T-helper 22 cell (primary cell): ENCODE measurements at regions not wholly inside any gene's neighbourhood (a gene's known extent, or its start where the extent isn't known, plus 50 kb on each side); places are given as distances from the start of the nearest gene placed in this dataset.

ENCODE experiments used
- DNase-seq: peaks from one replicate; pipeline ENCODE4 v3.0.0-alpha.2; 2020; ENCODE audit warnings: low read depth

GRCh38 chr15:94177112-94177511, 54.2 kb upstream of the MCTP2 start:
- no peak for DNase-seq

- no peak for DNase-seq
These were observed 55.9 kb upstream of the MCTP2 start for GRCh38 chr15:94175420-94175819.

- DNase-seq, result no peak
These were observed 57.0 kb upstream of the MCTP2 start for GRCh38 chr15:94174399-94174802.

DNA sequence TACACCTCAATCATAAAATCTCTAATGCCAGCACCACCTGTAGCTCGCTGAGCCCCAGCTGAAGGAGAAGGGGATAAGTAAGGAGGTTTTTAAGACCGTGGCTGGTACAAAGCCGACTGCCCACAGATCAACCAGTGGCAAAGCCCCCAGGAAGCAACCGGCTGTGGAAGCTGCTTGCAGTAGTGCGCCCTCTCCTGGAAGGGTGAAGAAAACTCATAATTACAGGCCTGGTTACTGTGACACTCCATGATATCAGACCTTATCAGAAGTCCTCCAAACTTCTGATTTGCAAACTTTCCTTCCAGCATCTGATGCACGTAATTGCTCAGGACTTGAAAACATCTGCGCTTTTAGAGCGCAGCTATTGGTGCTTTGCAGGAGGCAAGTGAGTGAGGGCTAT, 63.1 kb upstream of the MCTP2 start:
- DNase-seq, result no peak

DNA sequence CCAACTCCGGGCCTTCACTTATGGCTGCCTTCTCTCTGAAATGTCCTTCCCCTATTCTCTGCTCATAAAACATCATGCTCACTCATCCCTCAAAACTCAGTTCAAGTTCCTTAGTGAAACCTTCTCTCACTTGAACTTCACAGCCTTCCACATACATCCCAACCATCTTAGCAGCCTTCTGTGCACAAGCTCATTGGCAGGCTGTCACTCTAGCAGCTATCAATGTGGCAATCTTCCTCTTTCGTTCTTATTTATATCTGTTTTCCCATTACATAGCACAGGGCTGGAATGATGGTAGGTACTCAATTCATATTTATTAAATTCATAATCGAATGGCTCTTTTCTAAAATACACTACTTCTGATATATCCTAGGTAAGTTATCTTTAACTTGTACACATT, 66.4 kb upstream of the MCTP2 start:
- DNase-seq, result no peak

DNA sequence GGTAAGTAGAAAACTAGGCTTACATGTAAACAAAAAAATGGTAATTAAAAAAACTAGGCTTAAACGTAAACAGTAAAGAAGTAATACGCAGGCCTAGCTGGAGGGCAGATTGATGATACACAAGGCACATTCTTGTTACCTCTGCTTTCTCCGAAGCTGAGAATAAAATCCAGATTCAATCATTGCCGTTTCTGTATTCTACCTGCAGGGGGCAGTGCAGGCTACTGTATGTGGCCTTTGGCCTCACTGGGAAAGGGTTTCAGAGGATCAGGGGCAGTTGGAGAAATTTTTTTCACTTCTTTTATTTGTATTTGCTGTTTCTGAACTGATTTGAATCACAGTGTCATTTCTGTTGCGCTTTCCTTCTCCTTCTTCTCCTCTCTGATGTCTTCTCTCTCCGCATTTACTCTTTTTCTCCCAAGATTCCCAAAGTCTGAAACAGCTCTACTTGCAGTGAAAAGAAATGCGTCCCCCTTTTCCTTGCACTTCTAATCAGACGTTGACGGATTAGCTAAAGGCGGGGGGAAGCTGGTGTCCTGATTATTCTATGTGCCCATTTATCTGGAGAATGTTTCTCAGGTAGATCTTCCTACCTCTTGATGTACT, 67.1 kb upstream of the MCTP2 start:
- no peak for DNase-seq

GRCh38 chr15:94162939-94163338, 68.4 kb upstream of the MCTP2 start:
- DNase-seq, result no peak

DNA sequence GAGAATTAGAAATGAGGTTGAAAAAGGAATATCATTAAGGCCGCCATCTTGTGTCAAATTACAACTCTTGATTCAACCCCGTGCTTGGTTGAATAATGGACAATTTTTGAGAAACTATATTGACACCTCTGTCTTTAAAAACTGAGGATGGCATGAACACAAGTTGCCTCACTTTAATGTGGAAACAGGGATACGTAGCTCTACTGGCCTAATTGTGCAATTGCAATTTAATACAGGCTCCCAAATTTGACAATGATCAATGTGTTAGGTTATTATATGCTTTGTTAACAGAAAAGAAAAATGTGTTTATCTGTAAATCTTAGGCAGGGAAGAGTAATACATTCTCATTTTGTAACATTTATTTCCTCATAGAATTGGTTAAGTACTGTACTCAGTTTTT, 77.1 kb upstream of the MCTP2 start:
- no peak for DNase-seq

- no peak for DNase-seq
These were observed 86.3 kb upstream of the MCTP2 start for GRCh38 chr15:94145046-94145445.

GRCh38 chr15:94141802-94142201, 89.6 kb upstream of the MCTP2 start:
- no peak for DNase-seq

DNA sequence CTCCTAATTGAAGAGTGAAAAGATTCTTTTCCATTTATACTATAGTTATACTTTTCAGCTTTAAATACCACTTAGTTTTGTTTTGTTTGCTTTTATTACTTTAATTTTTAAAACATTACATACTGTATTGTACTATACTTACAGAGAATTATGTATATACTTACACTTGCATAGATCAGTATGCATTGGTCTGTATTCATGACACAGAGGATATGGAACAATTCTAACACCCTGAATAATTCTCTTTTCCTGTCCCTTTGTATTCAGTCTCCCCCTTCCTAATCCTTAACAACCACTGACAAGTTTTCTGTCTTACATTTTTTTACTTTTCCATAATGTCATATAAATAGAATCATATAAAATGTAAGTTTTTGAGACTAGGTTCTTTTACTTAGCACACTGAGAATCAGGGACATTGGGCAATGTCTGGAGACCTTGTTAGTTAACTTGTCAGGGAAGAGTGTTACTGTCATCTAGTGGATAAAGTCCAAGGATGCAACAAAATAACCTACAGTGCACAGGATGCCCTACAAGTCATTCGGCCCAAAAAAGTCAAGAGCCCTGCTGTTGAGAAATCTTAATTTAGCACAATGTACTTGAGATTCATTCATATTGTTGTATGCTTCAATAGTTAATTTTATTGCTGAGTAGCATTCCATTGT, 95.7 kb upstream of the MCTP2 start:
- DNase-seq, result no peak

- no peak for DNase-seq
These were observed 99.5 kb upstream of the MCTP2 start for GRCh38 chr15:94131875-94132274.

- DNase-seq, result no peak
These were observed 100.9 kb upstream of the MCTP2 start for GRCh38 chr15:94130504-94130903.

DNA sequence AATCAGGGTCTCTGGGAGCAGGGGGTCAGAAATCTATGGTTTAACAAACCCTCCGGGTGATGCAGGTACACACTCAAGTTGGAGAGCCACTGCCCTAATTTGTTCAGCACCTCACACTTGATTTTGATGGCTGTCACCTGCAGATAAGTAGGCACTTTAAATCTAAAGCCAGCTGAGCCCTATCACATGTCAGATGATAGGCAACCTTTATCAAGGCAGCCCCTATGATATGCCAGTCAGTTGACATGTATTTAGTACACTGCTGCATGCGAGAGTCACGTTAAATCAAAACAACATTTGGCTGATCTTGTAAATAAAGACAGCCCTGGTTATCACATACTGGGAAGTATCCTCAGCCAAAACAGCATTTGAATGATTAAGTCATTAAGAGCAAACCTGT, 104.4 kb upstream of the MCTP2 start:
- DNase-seq, result no peak

- no peak for DNase-seq
These were observed 105.7 kb upstream of the MCTP2 start for GRCh38 chr15:94125698-94126097.

DNA sequence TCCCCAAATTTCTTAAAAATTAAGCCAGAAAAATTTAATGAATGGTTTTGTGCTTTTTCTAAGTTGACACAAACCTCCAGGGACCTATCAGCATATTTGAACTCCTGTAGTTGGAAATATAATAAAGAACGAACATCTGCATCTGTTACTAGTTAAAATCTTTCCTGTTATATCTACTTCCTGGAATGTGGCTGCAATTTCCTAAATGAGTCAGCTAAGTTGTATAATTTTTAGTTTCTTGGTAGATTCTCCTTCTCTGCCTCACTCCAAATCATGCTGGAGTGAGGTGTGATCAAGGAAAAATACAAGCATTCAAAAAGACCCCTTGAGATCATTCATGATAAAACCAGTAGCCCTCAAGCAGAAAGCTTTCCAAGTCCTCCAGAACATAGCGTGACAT, 106.2 kb upstream of the MCTP2 start:
- DNase-seq, result no peak

- no peak for DNase-seq
These were observed 108.8 kb upstream of the MCTP2 start for GRCh38 chr15:94122516-94122915.

GRCh38 chr15:94119923-94120775, 111.2 kb upstream of the MCTP2 start:
- DNase-seq, result no peak

- DNase-seq, result no peak
These were observed 112.0 kb upstream of the MCTP2 start for GRCh38 chr15:94119298-94119811.

- no peak for DNase-seq
These were observed 120.8 kb upstream of the MCTP2 start for GRCh38 chr15:94110476-94111130.

GRCh38 chr15:94107652-94108051, 123.7 kb upstream of the MCTP2 start:
- no peak for DNase-seq

DNA sequence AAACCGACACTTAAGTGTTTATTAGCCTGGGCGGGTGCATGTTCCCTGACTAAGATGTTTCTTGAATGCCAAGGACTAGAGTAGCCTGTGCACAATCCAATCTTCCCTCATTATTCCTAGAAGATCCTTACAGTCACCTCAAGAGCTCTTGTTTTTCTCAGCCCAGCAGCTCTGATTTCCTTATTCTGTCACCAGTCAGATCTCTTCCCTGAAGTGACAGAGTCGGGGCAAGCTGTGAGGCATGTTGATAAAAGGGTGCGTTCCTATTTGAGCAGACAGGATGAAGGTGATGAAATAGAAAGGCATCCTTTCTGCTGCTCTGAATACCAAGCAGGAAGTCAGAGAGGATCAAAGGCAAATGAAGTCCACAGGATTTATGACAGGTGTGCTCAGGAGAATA, 125.6 kb upstream of the MCTP2 start:
- no peak for DNase-seq

DNA sequence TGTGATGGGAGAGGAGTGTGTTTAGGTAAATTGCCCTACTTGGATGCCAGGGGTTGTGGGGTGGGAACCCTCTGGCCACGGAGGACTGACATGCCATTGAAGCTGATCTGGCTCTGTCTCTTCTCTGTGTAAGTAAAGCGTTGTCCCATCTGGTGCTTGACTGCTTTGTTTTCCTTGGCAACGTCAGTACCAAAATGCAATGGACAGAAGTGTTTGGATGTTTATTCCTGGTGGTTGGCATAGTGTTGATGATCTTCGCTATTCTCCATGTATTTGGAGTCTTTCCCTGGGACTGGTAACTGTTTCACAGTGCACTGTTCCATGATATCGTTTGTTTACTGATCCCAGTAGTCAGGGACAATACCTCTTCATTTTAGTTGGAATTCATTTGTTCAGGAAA, 130.5 kb upstream of the MCTP2 start:
- no peak for DNase-seq
